Calu3 (cell line): ENCODE measurements at regions not wholly inside any gene's neighbourhood (a gene's known extent, or its start where the extent isn't known, plus 50 kb on each side); places are given as distances from the start of the nearest gene placed in this dataset.
A peak's percentile ranks its signal among the peaks of the same experiment; 100 is the strongest.

Experiments used
- BruUV-seq: library from RNA; stranded (reverse); fragments of 400-500 nt; replicated peaks from 2 replicates; lab custom pipeline; 2021; lab: Mats Ljungman, UMichigan
- CTCF ChIA-PET: fragments of 300-600 bp; sonication (Branson Sonifier 250); formaldehyde crosslinking; loops from one replicate; lab custom pipeline; 2022; ENCODE audit warnings: antibody characterized with exemption; lab: Charles Lee
- DNase-seq: peaks from one replicate; pipeline ENCODE4 v3.0.0; 2022
- H3K27ac Mint-ChIP-seq: one replicate; pipeline ENCODE4 v1.8.0; 2022; ENCODE audit warnings: mixed read lengths; ENCODE audit not compliant: unreplicated experiment
- H3K27me3 Mint-ChIP-seq: one replicate; pipeline ENCODE4 v1.8.0; 2022; ENCODE audit warnings: mixed read lengths; ENCODE audit not compliant: unreplicated experiment
- H3K36me3 Mint-ChIP-seq: one replicate; pipeline ENCODE4 v1.8.0; 2022; ENCODE audit warnings: mild to moderate bottlenecking, moderate library complexity, mixed read lengths; ENCODE audit not compliant: insufficient read depth, unreplicated experiment
- H3K4me1 Mint-ChIP-seq: one replicate; pipeline ENCODE4 v1.8.0; 2022; ENCODE audit warnings: mild to moderate bottlenecking, low read depth, mixed read lengths; ENCODE audit not compliant: unreplicated experiment
- H3K4me3 Mint-ChIP-seq: one replicate; pipeline ENCODE4 v1.8.0; 2022; ENCODE audit warnings: mild to moderate bottlenecking, low read depth, moderate library complexity, mixed read lengths; ENCODE audit not compliant: unreplicated experiment
- H3K9me3 Mint-ChIP-seq: one replicate; pipeline ENCODE4 v1.8.0; 2022; ENCODE audit warnings: low read depth, mixed read lengths; ENCODE audit not compliant: unreplicated experiment
- CTCF ChIP-seq: fragments of 200-600 bp; IDR thresholded peaks from one replicate; pipeline ENCODE4 v1.8.0; 2022; ENCODE audit warnings: antibody characterized with exemption; ENCODE audit not compliant: unreplicated experiment
- intact Hi-C: fragments of 100-400 bp; cut with micrococcal nuclease; formaldehyde crosslinking; loops from one replicate; pipeline ENCODE4 v1.10.0; 2022; ENCODE audit not compliant: unreplicated experiment

- Mint-ChIP-seq H3K9me3 (peaks cover 4% of the 10 kb centered on the region), H3K27me3 (peaks cover 14% of the 10 kb centered on the region), H3K4me1 (no peaks in the 10 kb centered on the region), H3K4me3 (no peak overlapping the region), H3K27ac (no peak overlapping the region), H3K36me3 (no peaks in the 10 kb centered on the region)
- CTCF ChIA-PET = no interaction called here
- TF ChIP-seq CTCF = no peak
- no TSS peak for BruUV-seq
- no peak for DNase-seq
- intact Hi-C loops = no loop called here
These were observed 85.3 kb downstream of the GRIN2B start for GRCh38 chr12:13896063-13896626.

GRCh38 chr12:13891902-13892301 lies 89.5 kb downstream of the GRIN2B start:
- CTCF ChIA-PET = no interaction called here
- H3K36me3 Mint-ChIP-seq = no peaks in the 10 kb centered on the region
- BruUV-seq = no TSS peak
- peaks cover 10% of the 10 kb centered on the region for H3K4me1 Mint-ChIP-seq
- intact Hi-C loops = no loop called here
- H3K27me3 Mint-ChIP-seq = peaks cover 14% of the 10 kb centered on the region
- TF ChIP-seq CTCF = no peak
- DNase-seq = no peak
- H3K4me3 Mint-ChIP-seq = no peak overlapping the region
- peaks cover 4% of the 10 kb centered on the region for H3K9me3 Mint-ChIP-seq
- no peak overlapping the region for H3K27ac Mint-ChIP-seq

- intact Hi-C loops = no loop called here
- peaks cover 5% of the 10 kb centered on the region for H3K27me3 Mint-ChIP-seq
- no TSS peak for BruUV-seq
These were observed 90.5 kb downstream of the GRIN2B start for GRCh38 chr12:13890943-13891342.

GRCh38 chr12:13887779-13888388 lies 93.5 kb downstream of the GRIN2B start:
- no peaks in the 10 kb centered on the region for H3K27me3 Mint-ChIP-seq
- DNase-seq = peak; percentile 34
- no peaks in the 10 kb centered on the region for H3K9me3 Mint-ChIP-seq
- intact Hi-C loops = no loop called here
- peaks cover 10% of the 10 kb centered on the region for H3K4me1 Mint-ChIP-seq
- no TSS peak for BruUV-seq
- CTCF ChIA-PET = interaction anchor here (0.6 kb wide), 2 partner anchors 149 to 354 kb away, joined by 3 read pairs; no protein-coding TSS in a partner anchor
- H3K36me3 Mint-ChIP-seq = no peaks in the 10 kb centered on the region
- no peak overlapping the region for H3K27ac Mint-ChIP-seq
- no peak overlapping the region for H3K4me3 Mint-ChIP-seq
- TF ChIP-seq CTCF = no peak

More at GRCh38 chr12:13890943-13891342, 90.5 kb downstream of the GRIN2B start:
- Mint-ChIP-seq H3K4me3 (no peak overlapping the region), H3K9me3 (peaks cover under 1% of the 10 kb centered on the region), H3K36me3 (no peaks in the 10 kb centered on the region), H3K27ac (no peak overlapping the region), H3K4me1 (peaks cover 10% of the 10 kb centered on the region)
- CTCF ChIA-PET = no interaction called here
- TF ChIP-seq CTCF = no peak
- no peak for DNase-seq
